GM19240 (cell line): ENCODE measurements at regions not wholly inside any gene's neighbourhood (a gene's known extent, or its start where the extent isn't known, plus 50 kb on each side); places are given as distances from the start of the nearest gene placed in this dataset.

Source experiments
- DNase-seq: peaks from one replicate; pipeline ENCODE4 v3.0.0; 2011; ENCODE audit warnings: low spot score; ENCODE audit not compliant: insufficient read length

- no peak for DNase-seq
Measured at GRCh38 chr5:165232509-165233028, 1727.2 kb downstream of the MAT2B start.

GRCh38 chr5:165241811-165242210 is 1736.4 kb downstream of the MAT2B start:
- DNase-seq, result no peak

GRCh38 chr5:165242646-165243045 is 1737.2 kb downstream of the MAT2B start:
- DNase-seq, result no peak

- no peak for DNase-seq
Measured at GRCh38 chr5:165244407-165244806, 1739.0 kb downstream of the MAT2B start.

- no peak for DNase-seq
Measured at GRCh38 chr5:165258197-165258771, 1752.9 kb downstream of the MAT2B start.

GRCh38 chr5:165260426-165260825 is 1755.0 kb downstream of the MAT2B start:
- DNase-seq, result no peak

- DNase-seq, result no peak
Measured at GRCh38 chr5:165263536-165263935, 1758.1 kb downstream of the MAT2B start.

GRCh38 chr5:165266939-165267338 is 1761.5 kb downstream of the MAT2B start:
- DNase-seq, result no peak

- no peak for DNase-seq
Measured at GRCh38 chr5:165272436-165272835, 1767.0 kb downstream of the MAT2B start.

- no peak for DNase-seq
Measured at GRCh38 chr5:165277661-165278060, 1772.2 kb downstream of the MAT2B start.

- no peak for DNase-seq
Measured at GRCh38 chr5:165282491-165282890, 1777.1 kb downstream of the MAT2B start.

- DNase-seq, result no peak
Measured at GRCh38 chr5:165286692-165287091, 1781.3 kb downstream of the MAT2B start.

- DNase-seq, result no peak
Measured at GRCh38 chr5:165290535-165290934, 1785.1 kb downstream of the MAT2B start.

- DNase-seq, result no peak
Measured at GRCh38 chr5:165296401-165297130, 1791.1 kb downstream of the MAT2B start.

GRCh38 chr5:165304193-165304827 is 1798.9 kb downstream of the MAT2B start:
- DNase-seq, result no peak

GRCh38 chr5:165305596-165305995 is 1800.2 kb downstream of the MAT2B start:
- DNase-seq, result no peak

- no peak for DNase-seq
Measured at GRCh38 chr5:165309446-165309845, 1804.0 kb downstream of the MAT2B start.

GRCh38 chr5:165310031-165310430 is 1804.6 kb downstream of the MAT2B start:
- DNase-seq, result no peak

GRCh38 chr5:165321912-165322311 is 1816.5 kb downstream of the MAT2B start:
- no peak for DNase-seq

GRCh38 chr5:165325221-165325620 is 1819.8 kb downstream of the MAT2B start:
- no peak for DNase-seq

GRCh38 chr5:165327631-165328030 is 1822.2 kb downstream of the MAT2B start:
- no peak for DNase-seq

GRCh38 chr5:165328846-165329245 is 1823.4 kb downstream of the MAT2B start:
- DNase-seq, result no peak
